Left ventricle myocardium inferior (tissue), 1 donor: ENCODE measurements at regions not wholly inside any gene's neighbourhood (a gene's known extent, or its start where the extent isn't known, plus 50 kb on each side); places are given as distances from the start of the nearest gene placed in this dataset.

Experiments
- DNase-seq: peaks from one replicate; pipeline ENCODE4 v3.0.0-alpha.2; 2020
- H3K27ac ChIP-seq: fragments of 200-600 bp; replicated peaks from 2 replicates; pipeline ENCODE4 v1.8.0; 2021
- H3K27me3 ChIP-seq: fragments of 200-600 bp; 2 replicates; pipeline ENCODE4 v1.8.0; 2021; ENCODE audit warnings: low read depth
- H3K36me3 ChIP-seq: fragments of 200-600 bp; 2 replicates; pipeline ENCODE4 v1.8.0; 2021
- H3K4me1 ChIP-seq: fragments of 200-600 bp; 2 replicates; pipeline ENCODE4 v1.8.0; 2021
- H3K4me3 ChIP-seq: fragments of 200-600 bp; 2 replicates; pipeline ENCODE4 v1.8.0; 2021; ENCODE audit warnings: mild to moderate bottlenecking, moderate library complexity
- H3K9me3 ChIP-seq: fragments of 200-600 bp; replicated peaks from 2 replicates; pipeline ENCODE4 v1.8.0; 2021
- intact Hi-C: fragments of 100-400 bp; cut with micrococcal nuclease; formaldehyde crosslinking; loops from one replicate; pipeline ENCODE4 v1.11.0; 2022
- TF ChIP-seq, protein P1 (sequence below): fragments of 200-600 bp; IDR thresholded peaks from 2 replicates; pipeline ENCODE4 v1.8.0; 2021; ENCODE audit warnings: antibody characterized with exemption, mild to moderate bottlenecking, borderline replicate concordance
- donor health status: DM: no; HTN: yes; CAD: no; lungs with severe emphysema.

DNA sequence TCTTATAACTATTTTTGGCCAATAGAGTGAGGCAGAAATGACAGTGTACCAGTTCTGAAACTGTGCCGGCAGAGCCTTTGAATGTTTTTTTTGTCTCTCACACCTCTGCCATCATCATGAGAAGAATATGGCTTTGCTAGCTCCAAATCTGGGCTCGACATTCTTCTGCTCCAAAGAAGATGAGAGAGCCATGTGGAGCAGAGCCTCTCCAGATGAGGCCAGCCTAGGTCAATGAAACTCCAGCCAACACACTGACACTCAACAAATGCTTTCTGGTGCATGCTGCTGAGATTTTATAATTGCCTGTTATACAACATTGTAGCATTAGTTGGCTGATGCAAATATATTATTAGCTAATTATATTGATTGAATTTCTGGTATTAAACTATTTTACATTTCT is 154.7 kb downstream of the SLC38A4 start:
- no peaks in the 10 kb centered on the region for H3K27me3 ChIP-seq
- H3K9me3 ChIP-seq: no peaks in the 10 kb centered on the region
- no peaks in the 10 kb centered on the region for H3K36me3 ChIP-seq
- no peak for DNase-seq
- no peak overlapping the region for H3K27ac ChIP-seq
- TF ChIP-seq, protein P1, sequence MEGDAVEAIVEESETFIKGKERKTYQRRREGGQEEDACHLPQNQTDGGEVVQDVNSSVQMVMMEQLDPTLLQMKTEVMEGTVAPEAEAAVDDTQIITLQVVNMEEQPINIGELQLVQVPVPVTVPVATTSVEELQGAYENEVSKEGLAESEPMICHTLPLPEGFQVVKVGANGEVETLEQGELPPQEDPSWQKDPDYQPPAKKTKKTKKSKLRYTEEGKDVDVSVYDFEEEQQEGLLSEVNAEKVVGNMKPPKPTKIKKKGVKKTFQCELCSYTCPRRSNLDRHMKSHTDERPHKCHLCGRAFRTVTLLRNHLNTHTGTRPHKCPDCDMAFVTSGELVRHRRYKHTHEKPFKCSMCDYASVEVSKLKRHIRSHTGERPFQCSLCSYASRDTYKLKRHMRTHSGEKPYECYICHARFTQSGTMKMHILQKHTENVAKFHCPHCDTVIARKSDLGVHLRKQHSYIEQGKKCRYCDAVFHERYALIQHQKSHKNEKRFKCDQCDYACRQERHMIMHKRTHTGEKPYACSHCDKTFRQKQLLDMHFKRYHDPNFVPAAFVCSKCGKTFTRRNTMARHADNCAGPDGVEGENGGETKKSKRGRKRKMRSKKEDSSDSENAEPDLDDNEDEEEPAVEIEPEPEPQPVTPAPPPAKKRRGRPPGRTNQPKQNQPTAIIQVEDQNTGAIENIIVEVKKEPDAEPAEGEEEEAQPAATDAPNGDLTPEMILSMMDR: no peak
- no peak overlapping the region for H3K4me3 ChIP-seq
- peaks cover 9% of the 10 kb centered on the region for H3K4me1 ChIP-seq
- intact Hi-C loops: loop anchor here (10.0 kb wide), 1 partner anchor 546 kb away; no protein-coding TSS in a partner anchor

DNA sequence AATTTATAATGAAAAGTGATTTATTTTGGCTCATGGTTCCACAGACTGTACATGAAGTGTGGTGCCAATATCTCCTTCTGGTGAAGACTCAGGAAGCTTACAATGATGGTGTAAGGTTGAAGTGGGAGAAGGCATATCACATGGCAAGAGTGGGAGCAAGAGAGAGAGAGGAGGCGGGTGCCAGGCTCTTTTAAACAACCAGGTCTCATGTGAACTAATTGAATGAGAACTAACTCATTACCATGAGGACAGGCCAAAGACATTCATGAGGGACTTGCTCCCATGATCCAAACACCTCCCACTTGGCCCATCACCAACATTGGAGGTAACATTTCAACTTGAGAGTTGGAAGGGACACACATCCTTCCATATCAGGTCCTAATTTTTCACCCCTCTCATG is 155.2 kb downstream of the SLC38A4 start:
- intact Hi-C loops: loop anchor here (10.0 kb wide), 1 partner anchor 546 kb away; no protein-coding TSS in a partner anchor
- H3K9me3 ChIP-seq: no peaks in the 10 kb centered on the region
- no peak overlapping the region for H3K27ac ChIP-seq
- no peak for DNase-seq
- TF ChIP-seq, protein P1: no peak
- no peaks in the 10 kb centered on the region for H3K36me3 ChIP-seq
- H3K4me1 ChIP-seq: peaks cover 9% of the 10 kb centered on the region
- no peak overlapping the region for H3K4me3 ChIP-seq
- no peaks in the 10 kb centered on the region for H3K27me3 ChIP-seq

DNA sequence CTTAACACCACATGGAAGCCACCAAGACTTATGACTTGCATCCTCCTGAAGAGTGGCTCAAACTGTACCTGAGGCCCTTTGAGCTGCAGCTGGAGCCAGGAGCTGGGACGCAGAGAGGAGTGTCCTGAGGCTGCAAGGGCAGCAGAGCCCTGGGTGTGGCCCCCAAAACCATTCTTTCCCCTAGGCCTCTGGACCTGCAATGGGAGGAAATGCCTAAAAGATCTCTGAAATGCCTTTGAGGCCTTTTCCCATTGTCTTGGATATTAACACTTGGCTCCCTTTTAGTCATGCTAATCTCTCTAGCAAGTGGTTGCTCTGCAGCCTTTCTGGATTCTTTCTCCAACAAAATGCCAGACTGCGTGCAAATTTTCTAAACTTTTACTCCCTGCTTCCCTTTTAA is 156.1 kb downstream of the SLC38A4 start:
- Histone ChIP-seq H3K9me3 (no peaks in the 10 kb centered on the region), H3K36me3 (no peaks in the 10 kb centered on the region), H3K27me3 (no peaks in the 10 kb centered on the region), H3K4me3 (no peak overlapping the region), H3K4me1 (peaks cover 9% of the 10 kb centered on the region), H3K27ac (no peak overlapping the region)
- intact Hi-C loops: loop anchor here (10.0 kb wide), 2 partner anchors 305 to 545 kb away; no protein-coding TSS in a partner anchor
- TF ChIP-seq, protein P1: no peak
- DNase-seq: no peak

DNA sequence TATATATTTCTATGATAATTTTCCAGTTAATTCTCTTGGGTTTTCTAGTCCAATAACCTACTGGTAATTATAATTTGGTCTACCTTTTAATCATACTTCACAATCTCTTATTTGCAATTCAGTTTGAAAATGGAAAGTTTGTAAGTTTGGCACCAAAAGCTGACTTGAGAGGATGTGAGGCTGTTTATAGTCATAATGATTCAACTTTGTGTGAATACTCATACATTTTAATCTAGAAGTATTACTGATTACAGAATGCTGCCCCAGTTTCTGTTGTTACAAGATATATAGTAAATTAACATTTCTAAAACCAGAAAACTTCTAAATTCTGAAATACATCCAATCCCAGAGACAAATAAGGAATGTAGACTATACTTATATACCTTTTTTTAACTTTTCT is 158.2 kb downstream of the SLC38A4 start:
- H3K27me3 ChIP-seq: no peaks in the 10 kb centered on the region
- H3K4me3 ChIP-seq: no peak overlapping the region
- no peak overlapping the region for H3K27ac ChIP-seq
- no peaks in the 10 kb centered on the region for H3K9me3 ChIP-seq
- intact Hi-C loops: loop anchor here (10.0 kb wide), 1 partner anchor 303 kb away; no protein-coding TSS in a partner anchor
- no peak for DNase-seq
- H3K36me3 ChIP-seq: no peaks in the 10 kb centered on the region
- TF ChIP-seq, protein P1: no peak
- peaks cover 9% of the 10 kb centered on the region for H3K4me1 ChIP-seq

DNA sequence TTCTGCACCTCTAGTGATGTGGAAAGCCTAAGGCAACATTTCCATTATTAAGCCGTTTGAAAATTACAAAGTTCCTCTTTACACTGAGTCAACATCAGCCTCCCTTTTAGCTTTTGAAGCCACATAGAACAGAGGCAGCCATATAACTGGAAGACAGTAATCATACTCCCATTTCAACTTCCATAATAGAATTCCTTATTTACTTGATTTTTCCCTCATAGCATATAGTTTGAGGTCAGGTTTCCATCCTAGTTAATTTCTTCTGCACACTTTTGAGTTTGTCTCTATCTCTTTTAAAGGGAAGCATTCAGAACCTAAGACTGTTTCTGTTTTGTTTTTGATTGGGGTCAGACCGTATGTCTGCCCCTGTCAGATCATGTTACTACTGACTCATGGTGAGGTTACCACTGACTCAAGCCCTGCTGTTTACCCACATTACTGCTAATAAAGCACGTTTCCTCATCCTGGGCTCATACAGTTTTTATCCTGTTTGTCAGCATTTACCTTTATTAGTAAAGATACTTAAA is 161.0 kb downstream of the SLC38A4 start:
- no peaks in the 10 kb centered on the region for H3K36me3 ChIP-seq
- DNase-seq: no peak
- intact Hi-C loops: loop anchor here (10.0 kb wide), 1 partner anchor 300 kb away; no protein-coding TSS in a partner anchor
- H3K4me1 ChIP-seq: peaks cover 19% of the 10 kb centered on the region
- H3K27me3 ChIP-seq: no peaks in the 10 kb centered on the region
- H3K9me3 ChIP-seq: no peaks in the 10 kb centered on the region
- TF ChIP-seq, protein P1: no peak
- no peak overlapping the region for H3K27ac ChIP-seq
- no peak overlapping the region for H3K4me3 ChIP-seq
